ENCODE measurements at regions not wholly inside any gene's neighbourhood (a gene's known extent, or its start where the extent isn't known, plus 50 kb on each side); places are given as distances from the start of the nearest gene placed in this dataset.

- H3K27me3 ChIP-seq, result no peaks in the 10 kb centered on the region
- H3K36me3 ChIP-seq, result no peaks in the 10 kb centered on the region
- TF ChIP-seq POLR2A (IDR thresholded peaks at IDR 0.05) (no peak), CTCF (IDR thresholded peaks at IDR 0.05) (no peak)
- no peaks in the 10 kb centered on the region for H3K9me3 ChIP-seq
- DNase-seq (no peak), ATAC-seq (no peak)
- intact Hi-C loops (cut with DNase I), result loop anchor here in 1 of 10 donors (5.0 kb wide), 1 partner anchor 42 kb away; no protein-coding TSS in a partner anchor
- H3K4me1 ChIP-seq, result peaks cover 5 to 59% (median 25%) of the 10 kb centered on the region in 12 donors
- peak overlapping the region in 3 of 12 donors; percentile 34 to 53 (median 34) for H3K27ac ChIP-seq
- no peak overlapping the region for H3K4me3 ChIP-seq
Observed at GRCh38 chr2:196404276-196404675, 232.9 kb upstream of the STK17B start.

GRCh38 chr2:196407675-196408264, 231.7 kb upstream of the CCDC150 start:
- H3K4me1 ChIP-seq, result peaks cover 0 to 55% (median 11%) of the 10 kb centered on the region in 12 donors
- H3K36me3 ChIP-seq, result no peaks in the 10 kb centered on the region
- 91 to 96% (median 92%) methylated on average over 1 of the region's 1 CpG for WGBS, 4 donors
- TF ChIP-seq POLR2A (IDR thresholded peaks at IDR 0.05) (no peak), CTCF (IDR thresholded peaks at IDR 0.05) (no peak)
- H3K9me3 ChIP-seq, result no peaks in the 10 kb centered on the region
- H3K27ac ChIP-seq, result no peak overlapping the region
- no peak overlapping the region for H3K4me3 ChIP-seq
- no peak for ATAC-seq
- no peak for DNase-seq
- no peaks in the 10 kb centered on the region for H3K27me3 ChIP-seq
- intact Hi-C loops (cut with DNase I), result no loop called here

- H3K4me3 ChIP-seq, result no peak overlapping the region
- DNase-seq (no peak), ATAC-seq (no peak)
- intact Hi-C loops (cut with DNase I), result no loop called here
- 90 to 96% (median 94%) methylated on average over 3 of the region's 3 CpGs for WGBS, 4 donors
- no peaks in the 10 kb centered on the region for H3K36me3 ChIP-seq
- TF ChIP-seq CTCF (IDR thresholded peaks at IDR 0.05) (no peak), POLR2A (IDR thresholded peaks at IDR 0.05) (no peak)
- H3K4me1 ChIP-seq, result peaks cover 0 to 49% (median 9%) of the 10 kb centered on the region in 12 donors
- H3K27ac ChIP-seq, result peak overlapping the region in 1 of 12 donors; percentile 10
- H3K9me3 ChIP-seq, result no peaks in the 10 kb centered on the region
- H3K27me3 ChIP-seq, result no peaks in the 10 kb centered on the region
Observed at GRCh38 chr2:196409376-196409775, 230.1 kb upstream of the CCDC150 start.

GRCh38 chr2:196410008-196410407, 229.5 kb upstream of the CCDC150 start:
- Histone ChIP-seq H3K36me3 (no peaks in the 10 kb centered on the region), H3K4me1 (peaks cover 0 to 48% (median 9%) of the 10 kb centered on the region in 12 donors), H3K27ac (no peak overlapping the region), H3K4me3 (no peak overlapping the region), H3K27me3 (no peaks in the 10 kb centered on the region), H3K9me3 (no peaks in the 10 kb centered on the region)
- ATAC-seq, result no peak
- no peak for DNase-seq
- intact Hi-C loops (cut with DNase I), result no loop called here
- TF ChIP-seq POLR2A (IDR thresholded peaks at IDR 0.05) (no peak), CTCF (IDR thresholded peaks at IDR 0.05) (no peak)
- WGBS, 4 donors, result 76 to 90% (median 86%) methylated on average over 1 of the region's 1 CpG
